OCI-LY3 (cell line): ENCODE measurements at regions not wholly inside any gene's neighbourhood (a gene's known extent, or its start where the extent isn't known, plus 50 kb on each side); places are given as distances from the start of the nearest gene placed in this dataset.

Experiments
- H2AFZ ChIP-seq: fragments of 200-600, 300-600 bp; shearing (Covaris generic); 2 replicates; pipeline ENCODE4 v1.6.0; 2014; ENCODE audit warnings: antibody characterized with exemption, low read depth, low read length
- H3K27ac ChIP-seq: fragments of 200-600, 300-600 bp; sonication (generic); 2 replicates; pipeline ENCODE4 v1.5.1; 2014; ENCODE audit warnings: mild to moderate bottlenecking, low read length, moderate library complexity, mixed read lengths
- H3K27me3 ChIP-seq: fragments of 200-600, 300-600 bp; sonication (generic); 2 replicates; pipeline ENCODE4 v1.6.1; 2014; ENCODE audit warnings: low read depth, low read length, mixed read lengths
- H3K36me3 ChIP-seq: fragments of 200-600, 300-600 bp; sonication (generic); replicated peaks from 2 replicates; pipeline ENCODE3; 2014; ENCODE audit warnings: low read depth, low read length, mixed read lengths
- H3K4me1 ChIP-seq: fragments of 300-600, 200-600 bp; sonication (generic); 2 replicates; pipeline ENCODE4 v1.6.1; 2014; ENCODE audit warnings: low read length, mixed read lengths
- H3K4me2 ChIP-seq: fragments of 200-600, 300-600 bp; sonication (generic); 2 replicates; pipeline ENCODE4 v1.6.1; 2014; ENCODE audit warnings: low read length, mixed read lengths
- H3K4me3 ChIP-seq: fragments of 300-600, 200-600 bp; sonication (generic); 2 replicates; pipeline ENCODE4 v1.5.1; 2014; ENCODE audit warnings: antibody characterized with exemption, mild to moderate bottlenecking, low read length, moderate library complexity
- H3K79me2 ChIP-seq: fragments of 300-600, 200-600 bp; shearing (Covaris generic); 2 replicates; pipeline ENCODE4 v1.6.1; 2014; ENCODE audit warnings: mild to moderate bottlenecking, low read length, mixed read lengths
- H3K9ac ChIP-seq: fragments of 300-600, 200-600 bp; shearing (Covaris generic); 2 replicates; pipeline ENCODE4 v1.6.0; 2014; ENCODE audit warnings: mild to moderate bottlenecking, low read length, moderate library complexity
- H3K9me3 ChIP-seq: fragments of 200-600, 300-600 bp; shearing (Covaris generic); 2 replicates; pipeline ENCODE4 v1.6.1; 2014; ENCODE audit warnings: low read length, mixed read lengths; ENCODE audit not compliant: insufficient read depth
- H4K20me1 ChIP-seq: fragments of 200-600, 300-600 bp; sonication (generic); 2 replicates; pipeline ENCODE4 v1.6.1; 2016; ENCODE audit warnings: low read length, mixed read lengths; ENCODE audit not compliant: insufficient read depth
- EZH2phosphoT487 ChIP-seq: fragments of 200-600 bp; shearing (Covaris generic); IDR thresholded peaks from 2 replicates; pipeline ENCODE4 v1.6.1; 2018; ENCODE audit warnings: antibody characterized with exemption, mixed run types, low read depth
- TF ChIP-seq, protein P1 (sequence below): fragments of 200-600, 300-600 bp; sonication (generic); IDR thresholded peaks from 2 replicates; pipeline ENCODE4 v1.5.1; 2014; ENCODE audit warnings: antibody characterized with exemption, low read length, low read depth

DNA sequence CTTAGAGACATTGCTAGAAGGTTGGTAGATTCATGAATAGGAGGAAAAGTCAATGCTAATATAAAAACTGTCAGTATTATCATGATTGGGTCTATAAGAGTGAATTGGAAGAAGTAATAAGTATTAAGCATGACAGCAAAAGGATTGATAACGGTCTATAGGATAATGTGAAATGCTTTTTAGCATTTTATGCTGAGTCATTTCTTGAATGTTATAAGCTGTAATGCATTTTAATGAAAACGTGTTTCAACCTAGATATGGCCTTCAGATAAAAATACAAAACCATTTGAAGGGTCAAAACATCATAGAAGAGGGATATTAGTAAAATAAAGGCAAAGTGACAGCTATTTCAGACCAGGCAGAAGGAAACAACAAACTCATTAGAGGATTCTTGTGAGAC, 353.5 kb downstream of the SH2D1A start:
- H3K27me3 ChIP-seq = no peaks in the 10 kb centered on the region
- H3K79me2 ChIP-seq = no peaks in the 10 kb centered on the region

DNA sequence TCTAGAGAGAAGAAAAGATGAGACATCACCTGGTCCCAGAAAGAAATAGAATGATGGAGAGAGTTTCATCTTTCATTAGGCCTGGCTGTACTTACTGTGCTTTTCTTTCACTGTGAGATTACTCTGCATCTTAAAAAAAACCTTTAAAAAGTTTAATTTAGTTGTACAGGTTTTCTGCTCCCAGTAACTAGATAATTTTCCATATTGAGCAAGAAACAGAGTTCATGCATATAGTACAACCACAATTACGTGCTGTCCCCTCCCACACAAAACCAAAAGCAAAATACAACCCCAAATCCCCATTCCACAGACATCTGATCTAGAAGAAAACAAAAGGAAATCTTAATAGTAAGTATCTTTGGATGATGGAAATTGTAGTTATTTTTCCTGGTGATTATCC, 371.2 kb downstream of the SH2D1A start:
- Histone ChIP-seq H2AFZ (no peak overlapping the region), H3K79me2 (no peaks in the 10 kb centered on the region), H3K27ac (no peak overlapping the region), H3K9me3 (no peaks in the 10 kb centered on the region), H3K4me2 (no peak overlapping the region), H3K27me3 (no peaks in the 10 kb centered on the region), H4K20me1 (no peaks in the 10 kb centered on the region), H3K9ac (no peak overlapping the region), H3K4me3 (no peak overlapping the region), H3K4me1 (no peaks in the 10 kb centered on the region), H3K36me3 (no peaks in the 10 kb centered on the region)
- TF ChIP-seq EZH2phosphoT487 = no peak
- TF ChIP-seq, protein P1, sequence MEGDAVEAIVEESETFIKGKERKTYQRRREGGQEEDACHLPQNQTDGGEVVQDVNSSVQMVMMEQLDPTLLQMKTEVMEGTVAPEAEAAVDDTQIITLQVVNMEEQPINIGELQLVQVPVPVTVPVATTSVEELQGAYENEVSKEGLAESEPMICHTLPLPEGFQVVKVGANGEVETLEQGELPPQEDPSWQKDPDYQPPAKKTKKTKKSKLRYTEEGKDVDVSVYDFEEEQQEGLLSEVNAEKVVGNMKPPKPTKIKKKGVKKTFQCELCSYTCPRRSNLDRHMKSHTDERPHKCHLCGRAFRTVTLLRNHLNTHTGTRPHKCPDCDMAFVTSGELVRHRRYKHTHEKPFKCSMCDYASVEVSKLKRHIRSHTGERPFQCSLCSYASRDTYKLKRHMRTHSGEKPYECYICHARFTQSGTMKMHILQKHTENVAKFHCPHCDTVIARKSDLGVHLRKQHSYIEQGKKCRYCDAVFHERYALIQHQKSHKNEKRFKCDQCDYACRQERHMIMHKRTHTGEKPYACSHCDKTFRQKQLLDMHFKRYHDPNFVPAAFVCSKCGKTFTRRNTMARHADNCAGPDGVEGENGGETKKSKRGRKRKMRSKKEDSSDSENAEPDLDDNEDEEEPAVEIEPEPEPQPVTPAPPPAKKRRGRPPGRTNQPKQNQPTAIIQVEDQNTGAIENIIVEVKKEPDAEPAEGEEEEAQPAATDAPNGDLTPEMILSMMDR = no peak

More for the DNA sequence above, 353.5 kb downstream of the SH2D1A start:
- no peaks in the 10 kb centered on the region for H3K9me3 ChIP-seq
- H3K27ac ChIP-seq = no peak overlapping the region
- H3K4me2 ChIP-seq = no peak overlapping the region
- no peak for TF ChIP-seq EZH2phosphoT487
- TF ChIP-seq, protein P1 = no peak
- H3K4me3 ChIP-seq = no peak overlapping the region
- H3K4me1 ChIP-seq = no peaks in the 10 kb centered on the region
- H3K36me3 ChIP-seq = no peaks in the 10 kb centered on the region
- no peak overlapping the region for H2AFZ ChIP-seq
- no peak overlapping the region for H3K9ac ChIP-seq
- no peaks in the 10 kb centered on the region for H4K20me1 ChIP-seq

DNA sequence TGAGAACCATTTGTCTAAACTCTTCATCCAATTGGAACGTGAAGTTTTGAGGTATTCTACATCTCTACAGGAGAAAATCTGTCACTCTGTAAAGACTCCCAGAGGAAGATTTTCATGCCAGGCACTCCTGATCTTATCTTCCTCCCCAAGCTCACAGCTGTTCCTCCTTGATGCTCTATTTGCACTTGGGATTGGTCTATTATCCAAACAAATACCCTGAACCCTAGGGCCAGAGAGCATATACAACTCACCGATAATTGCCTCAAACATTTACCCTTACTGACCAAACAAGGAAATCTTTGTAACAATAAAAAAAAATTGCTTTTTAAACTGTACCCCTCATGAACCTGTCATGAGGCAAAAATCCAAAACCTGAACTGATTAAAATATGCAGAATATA, 372.7 kb downstream of the SH2D1A start:
- H3K27ac ChIP-seq = no peak overlapping the region
- H3K9me3 ChIP-seq = no peaks in the 10 kb centered on the region
- no peak overlapping the region for H3K4me2 ChIP-seq
- no peaks in the 10 kb centered on the region for H3K27me3 ChIP-seq
- H4K20me1 ChIP-seq = no peaks in the 10 kb centered on the region
- H2AFZ ChIP-seq = no peak overlapping the region
- H3K4me3 ChIP-seq = no peak overlapping the region
- H3K79me2 ChIP-seq = no peaks in the 10 kb centered on the region
- H3K9ac ChIP-seq = no peak overlapping the region
- TF ChIP-seq, protein P1 = no peak
- TF ChIP-seq EZH2phosphoT487 = no peak
- H3K36me3 ChIP-seq = no peaks in the 10 kb centered on the region
- no peaks in the 10 kb centered on the region for H3K4me1 ChIP-seq

DNA sequence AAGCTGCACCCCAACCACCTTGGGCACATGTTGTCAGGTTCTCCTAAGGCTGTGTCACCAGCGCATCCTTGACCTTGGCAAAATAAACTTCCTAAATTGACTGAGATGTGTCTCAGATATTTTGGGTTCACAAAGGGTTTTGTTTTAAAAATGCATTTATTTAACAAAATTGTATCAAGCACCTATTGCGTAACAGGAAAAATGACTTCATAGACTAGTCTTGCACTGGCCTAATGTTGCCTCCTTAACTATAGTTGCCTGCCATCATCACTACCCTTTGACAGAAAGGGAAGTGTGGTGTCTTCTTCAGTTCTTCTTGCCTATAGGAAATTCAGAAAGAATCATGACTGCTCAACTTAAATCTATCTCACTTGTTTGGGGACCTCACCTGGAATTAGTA, 374.2 kb downstream of the SH2D1A start:
- H4K20me1 ChIP-seq = no peaks in the 10 kb centered on the region
- no peaks in the 10 kb centered on the region for H3K36me3 ChIP-seq
- no peaks in the 10 kb centered on the region for H3K27me3 ChIP-seq
- no peak overlapping the region for H3K4me2 ChIP-seq
- H3K4me3 ChIP-seq = no peak overlapping the region
- no peaks in the 10 kb centered on the region for H3K4me1 ChIP-seq
- TF ChIP-seq, protein P1 = no peak
- TF ChIP-seq EZH2phosphoT487 = no peak
- H3K9ac ChIP-seq = no peak overlapping the region
- H3K79me2 ChIP-seq = no peaks in the 10 kb centered on the region
- H3K9me3 ChIP-seq = no peaks in the 10 kb centered on the region
- no peak overlapping the region for H3K27ac ChIP-seq
- H2AFZ ChIP-seq = no peak overlapping the region
